IMR-90 (cell line): ENCODE measurements at regions not wholly inside any gene's neighbourhood (a gene's known extent, or its start where the extent isn't known, plus 50 kb on each side); places are given as distances from the start of the nearest gene placed in this dataset.

Experiments
- ATAC-seq: fragments of 200-7000 bp; cut with Tn5 transposase; 2 replicates; pipeline ENCODE4 v1.9.1; 2020; ENCODE audit warnings: low read depth, mild to moderate bottlenecking, moderate library complexity
- BruUV-seq: library from RNA; stranded (reverse); fragments of 400-500 nt; replicated peaks from 2 replicates; lab custom pipeline; 2021; lab: Mats Ljungman, UMichigan
- CTCF ChIA-PET: fragments of 300-600 bp; formaldehyde crosslinking; extraction: SDS; loops from one replicate; lab custom pipeline; 2021; ENCODE audit warnings: antibody characterized with exemption; lab: Yijun Ruan, JAX
- POLR2A ChIA-PET: fragments of 300-600 bp; sonication (Branson Sonifier 250); formaldehyde crosslinking; loops from one replicate; lab custom pipeline; 2022; ENCODE audit warnings: antibody characterized with exemption; ENCODE audit not compliant: unreplicated experiment; lab: Charles Lee
- DNase-seq: peaks from one replicate; pipeline ENCODE4 v3.0.0; 2013
- H2AFZ ChIP-seq: replicated peaks from 2 replicates; pipeline ENCODE3; 2013; ENCODE audit warnings: low read length, mild to moderate bottlenecking; ENCODE audit not compliant: poor library complexity
- H2AK5ac ChIP-seq: 2 replicates; pipeline ENCODE4 v1.6.1; 2013; ENCODE audit warnings: low read depth, low read length, inconsistent platforms
- H2AK9ac ChIP-seq: replicated peaks from 2 replicates; pipeline ENCODE3; 2013; ENCODE audit warnings: mild to moderate bottlenecking, low read depth, low read length, moderate library complexity; ENCODE audit not compliant: poor library complexity
- H2BK120ac ChIP-seq: 2 replicates; pipeline ENCODE4 v1.6.1; 2013; ENCODE audit warnings: low read depth, low read length, inconsistent platforms
- H2BK15ac ChIP-seq: 3 replicates; pipeline ENCODE4 v1.6.1; 2013; ENCODE audit warnings: low read depth, low read length, inconsistent platforms
- H2BK20ac ChIP-seq: 2 replicates; pipeline ENCODE4 v1.6.1; 2013; ENCODE audit warnings: low read depth, mild to moderate bottlenecking, inconsistent platforms, low read length, moderate library complexity
- H2BK5ac ChIP-seq: 2 replicates; pipeline ENCODE4 v1.6.1; 2013; ENCODE audit warnings: mild to moderate bottlenecking, low read depth, low read length, inconsistent platforms; ENCODE audit not compliant: poor library complexity, severe bottlenecking
- H3K14ac ChIP-seq: replicated peaks from 2 replicates; pipeline ENCODE4 v1.6.1; 2013; ENCODE audit warnings: low read depth, low read length, inconsistent platforms
- H3K18ac ChIP-seq: 2 replicates; pipeline ENCODE4 v1.6.1; 2013; ENCODE audit warnings: low read depth, low read length, control low read depth
- H3K23ac ChIP-seq: 2 replicates; pipeline ENCODE4 v1.6.1; 2013; ENCODE audit warnings: low read depth, low read length, inconsistent platforms
- H3K27ac ChIP-seq: 2 replicates; pipeline ENCODE4 v1.5.1; 2013; ENCODE audit warnings: mild to moderate bottlenecking, control low read depth, low read length; ENCODE audit not compliant: insufficient read depth
- H3K27me3 ChIP-seq: 2 replicates; pipeline ENCODE4 v1.6.1; 2013; ENCODE audit warnings: low read length; ENCODE audit not compliant: control insufficient read depth, insufficient read depth
- H3K36me3 ChIP-seq: 2 replicates; pipeline ENCODE4 v1.6.1; 2013; ENCODE audit warnings: low read length, mixed read lengths; ENCODE audit not compliant: control insufficient read depth, insufficient read depth
- H3K4ac ChIP-seq: 2 replicates; pipeline ENCODE4 v1.6.1; 2013; ENCODE audit warnings: low read depth, low read length, inconsistent platforms
- H3K4me1 ChIP-seq: 2 replicates; pipeline ENCODE4 v1.6.1; 2013; ENCODE audit warnings: low read length, mixed read lengths; ENCODE audit not compliant: control insufficient read depth, insufficient read depth
- H3K4me2 ChIP-seq: 2 replicates; pipeline ENCODE4 v1.6.1; 2013; ENCODE audit warnings: low read depth, mild to moderate bottlenecking, control low read depth, low read length, moderate library complexity
- H3K4me3 ChIP-seq: 2 replicates; pipeline ENCODE4 v1.5.1; 2013; ENCODE audit warnings: low read depth, mild to moderate bottlenecking, control low read depth, low read length, moderate library complexity; ENCODE audit not compliant: insufficient read depth
- H3K56ac ChIP-seq: 2 replicates; pipeline ENCODE4 v1.6.1; 2013; ENCODE audit warnings: low read length, inconsistent platforms; ENCODE audit not compliant: insufficient read depth; ENCODE audit errors: extremely low read depth
- H3K79me1 ChIP-seq, 2 experiments: 2 replicates each; pipeline ENCODE4 v1.6.1; 2013; ENCODE audit warnings: low read length in 2 of 2, inconsistent platforms in 1 of 2, low read depth in 1 of 2
- H3K9ac ChIP-seq: 2 replicates; pipeline ENCODE4 v1.6.1; 2013; ENCODE audit warnings: low read depth, low read length, control low read depth
- H3K9me1 ChIP-seq: 2 replicates; pipeline ENCODE4 v1.6.1; 2013; ENCODE audit warnings: low read length, inconsistent platforms; ENCODE audit not compliant: insufficient read depth
- H3K9me3 ChIP-seq: 2 replicates; pipeline ENCODE4 v1.6.1; 2013; ENCODE audit warnings: low read length; ENCODE audit not compliant: control insufficient read depth, insufficient read depth
- H4K20me1 ChIP-seq: 2 replicates; pipeline ENCODE4 v1.6.1; 2013; ENCODE audit warnings: low read length, inconsistent platforms; ENCODE audit not compliant: insufficient read depth
- H4K5ac ChIP-seq: 2 replicates; pipeline ENCODE4 v1.6.1; 2013; ENCODE audit warnings: mild to moderate bottlenecking, low read depth, low read length, control low read depth
- H4K8ac ChIP-seq, 2 experiments: 2 replicates each; pipeline ENCODE4 v1.6.1; 2013; ENCODE audit warnings: low read depth in 2 of 2, low read length in 2 of 2, control low read depth in 1 of 2, inconsistent platforms in 1 of 2
- H4K91ac ChIP-seq: 2 replicates; pipeline ENCODE4 v1.6.1; 2013; ENCODE audit warnings: low read depth, low read length, inconsistent platforms; ENCODE audit not compliant: insufficient read depth
- BHLHE40 ChIP-seq: fragments of 150-350 bp; IDR thresholded peaks from 2 replicates; pipeline ENCODE4 v1.6.1; 2016; ENCODE audit warnings: mild to moderate bottlenecking, low read depth, low read length
- CEBPB ChIP-seq: IDR thresholded peaks from 2 replicates; pipeline ENCODE4 v1.6.1; 2012; ENCODE audit warnings: low read depth, low read length, improper control_type of control experiment
- CHD1 ChIP-seq: IDR thresholded peaks from 2 replicates; pipeline ENCODE4 v1.6.1; 2012; ENCODE audit warnings: low read depth, low read length, improper control_type of control experiment
- FOS ChIP-seq: fragments of 150-350 bp; IDR thresholded peaks from 2 replicates; pipeline ENCODE4 v1.6.1; 2016; ENCODE audit warnings: low read depth, low read length
- MAFK ChIP-seq: IDR thresholded peaks from 2 replicates; pipeline ENCODE4 v1.6.1; 2012; ENCODE audit warnings: low read depth, low read length, improper control_type of control experiment
- MAZ ChIP-seq: IDR thresholded peaks from 2 replicates; pipeline ENCODE4 v1.6.1; 2012; ENCODE audit warnings: low read depth, mild to moderate bottlenecking, low read length, improper control_type of control experiment, moderate library complexity, borderline replicate concordance
- MXI1 ChIP-seq: IDR thresholded peaks from 2 replicates; pipeline ENCODE4 v1.6.1; 2012; ENCODE audit warnings: low read depth, mild to moderate bottlenecking, low read length, moderate library complexity, borderline replicate concordance
- NFE2L2 ChIP-seq: fragments of 150-350 bp; IDR thresholded peaks from 2 replicates; pipeline ENCODE4 v1.6.1; 2016; ENCODE audit warnings: low read depth, mild to moderate bottlenecking, low read length
- POLR2A ChIP-seq: IDR thresholded peaks from 2 replicates; pipeline ENCODE4 v1.6.1; 2012; ENCODE audit warnings: mild to moderate bottlenecking, low read depth, low read length
- RAD21 ChIP-seq: IDR thresholded peaks from 2 replicates; pipeline ENCODE4 v1.6.1; 2012; ENCODE audit warnings: low read length, improper control_type of control experiment
- RCOR1 ChIP-seq: IDR thresholded peaks from 2 replicates; pipeline ENCODE4 v1.6.1; 2012; ENCODE audit warnings: mild to moderate bottlenecking, low read length, improper control_type of control experiment; ENCODE audit not compliant: insufficient replicate concordance
- RFX5 ChIP-seq: IDR thresholded peaks from 2 replicates; pipeline ENCODE4 v1.8.0; 2012; ENCODE audit warnings: low read depth, mild to moderate bottlenecking, low read length, moderate library complexity
- SMC3 ChIP-seq: fragments of 150-350 bp; IDR thresholded peaks from 2 replicates; pipeline ENCODE4 v1.6.1; 2016; ENCODE audit warnings: low read depth, mild to moderate bottlenecking, antibody characterized with exemption, low read length, moderate library complexity
- WGBS, 2 experiments: methylation state at CpG; one replicate each; pipeline versions ENCODE4 v1.1.5 to v1.1.7; 2013; ENCODE audit warnings: missing lambda C conversion rate in 2 of 2; ENCODE audit not compliant: insufficient read length in 1 of 2; ENCODE audit errors: extremely low coverage in 2 of 2; 5-methylcytosine and 5-hydroxymethylcytosine counted together
- dilution Hi-C: fragments of 300-500 bp; cut with HindIII; formaldehyde crosslinking; loops from one replicate; pipeline ENCODE4 v1.14.3; 2018; ENCODE audit warnings: low sequenced_read_pairs; ENCODE audit not compliant: unreplicated experiment
- in situ Hi-C: fragments of 300-500 bp; cut with MboI; formaldehyde crosslinking; loops from 3 replicates; pipeline ENCODE4 v1.14.3; 2019; ENCODE audit warnings: low sequenced_read_pairs, inconsistent platforms, mixed read lengths
- intact Hi-C: fragments of 100-400 bp; cut with micrococcal nuclease; formaldehyde crosslinking; loops from 2 replicates; pipeline ENCODE4 v1.10.0; 2022
- TF ChIP-seq, protein P1 (sequence below): fragments of 150-350 bp; IDR thresholded peaks from 2 replicates; pipeline ENCODE4 v1.6.1; 2016; ENCODE audit warnings: low read depth, mild to moderate bottlenecking, low read length, moderate library complexity, borderline replicate concordance
- TF ChIP-seq, protein P2 (sequence below): conservative IDR thresholded peaks from 2 replicates; pipeline ENCODE4 v1.5.1; 2012; ENCODE audit warnings: mild to moderate bottlenecking, low read depth, low read length, improper control_type of control experiment
- TF ChIP-seq, protein P3 (sequence below): fragments of 150-350 bp; IDR thresholded peaks from 2 replicates; pipeline ENCODE4 v1.6.1; 2017; ENCODE audit warnings: mild to moderate bottlenecking, antibody characterized with exemption, low read length, low read depth

DNA sequence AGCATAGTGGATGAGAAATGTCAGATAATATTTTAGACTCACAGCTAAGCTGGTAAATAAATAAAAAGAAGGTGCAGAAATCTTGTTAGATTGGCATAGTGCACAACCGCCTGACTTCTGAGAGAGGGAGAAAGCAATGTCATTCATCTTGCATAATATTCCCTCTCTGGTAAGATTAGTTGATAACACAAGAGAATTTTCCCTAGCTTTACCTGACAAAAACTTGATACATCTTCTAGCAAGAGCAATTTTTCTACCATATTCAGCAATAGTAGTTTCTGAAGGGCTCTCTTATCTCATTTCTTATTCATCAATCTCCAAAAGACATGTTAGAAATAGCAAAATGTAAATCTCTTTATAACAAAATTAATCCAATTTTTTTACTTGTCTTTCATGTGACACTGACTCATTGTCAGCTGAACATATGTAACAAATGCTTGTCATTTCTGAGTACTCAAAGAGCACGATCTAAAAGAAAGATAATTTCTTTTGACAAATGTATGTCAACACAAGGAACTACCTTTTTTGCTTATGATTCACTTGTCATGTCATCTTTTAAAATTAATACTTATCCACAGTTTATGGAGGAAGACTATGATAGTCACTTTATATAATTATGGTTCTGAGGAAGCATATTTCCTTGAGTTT, 240.0 kb downstream of the ARAP2 start:
- dilution Hi-C loops: no loop called here
- H3K56ac ChIP-seq: no peak overlapping the region
- H3K23ac ChIP-seq: no peak overlapping the region
- H2AK9ac ChIP-seq: no peak overlapping the region
- H3K9ac ChIP-seq: no peak overlapping the region
- no peak overlapping the region for H2BK15ac ChIP-seq
- H3K9me3 ChIP-seq: 0 out of 2 replicates have a peak, but pooled peaks cover 2% of the 10 kb centered on the region
- no peak for DNase-seq
- no peak overlapping the region for H2BK5ac ChIP-seq
- no peak overlapping the region for H4K91ac ChIP-seq
- no peak overlapping the region for H2AFZ ChIP-seq
- no peak overlapping the region for H2AK5ac ChIP-seq
- in situ Hi-C loops: no loop called here
- no peak overlapping the region for H2BK20ac ChIP-seq
- H3K4ac ChIP-seq: no peak overlapping the region
- no peaks in the 10 kb centered on the region for H3K9me1 ChIP-seq
- no peaks in the 10 kb centered on the region for H3K27me3 ChIP-seq
- H3K14ac ChIP-seq: no peak overlapping the region
- ChIA-PET CTCF (no interaction called here), POLR2A (no interaction called here)
- no peaks in the 10 kb centered on the region for H4K20me1 ChIP-seq
- no peaks in the 10 kb centered on the region for H3K79me1 ChIP-seq
- no peak for ATAC-seq
- H2BK120ac ChIP-seq: no peak overlapping the region
- no peak for TF ChIP-seq FOS
- TF ChIP-seq POLR2A: no peak
- no peak for TF ChIP-seq NFE2L2
- no peak for TF ChIP-seq RCOR1
- no peak for TF ChIP-seq MAFK
- no peak for TF ChIP-seq RFX5
- TF ChIP-seq CHD1: no peak
- TF ChIP-seq MXI1: no peak
- no peak for TF ChIP-seq SMC3
- TF ChIP-seq, protein P1, sequence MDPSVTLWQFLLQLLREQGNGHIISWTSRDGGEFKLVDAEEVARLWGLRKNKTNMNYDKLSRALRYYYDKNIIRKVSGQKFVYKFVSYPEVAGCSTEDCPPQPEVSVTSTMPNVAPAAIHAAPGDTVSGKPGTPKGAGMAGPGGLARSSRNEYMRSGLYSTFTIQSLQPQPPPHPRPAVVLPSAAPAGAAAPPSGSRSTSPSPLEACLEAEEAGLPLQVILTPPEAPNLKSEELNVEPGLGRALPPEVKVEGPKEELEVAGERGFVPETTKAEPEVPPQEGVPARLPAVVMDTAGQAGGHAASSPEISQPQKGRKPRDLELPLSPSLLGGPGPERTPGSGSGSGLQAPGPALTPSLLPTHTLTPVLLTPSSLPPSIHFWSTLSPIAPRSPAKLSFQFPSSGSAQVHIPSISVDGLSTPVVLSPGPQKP: no peak
- TF ChIP-seq, protein P2, sequence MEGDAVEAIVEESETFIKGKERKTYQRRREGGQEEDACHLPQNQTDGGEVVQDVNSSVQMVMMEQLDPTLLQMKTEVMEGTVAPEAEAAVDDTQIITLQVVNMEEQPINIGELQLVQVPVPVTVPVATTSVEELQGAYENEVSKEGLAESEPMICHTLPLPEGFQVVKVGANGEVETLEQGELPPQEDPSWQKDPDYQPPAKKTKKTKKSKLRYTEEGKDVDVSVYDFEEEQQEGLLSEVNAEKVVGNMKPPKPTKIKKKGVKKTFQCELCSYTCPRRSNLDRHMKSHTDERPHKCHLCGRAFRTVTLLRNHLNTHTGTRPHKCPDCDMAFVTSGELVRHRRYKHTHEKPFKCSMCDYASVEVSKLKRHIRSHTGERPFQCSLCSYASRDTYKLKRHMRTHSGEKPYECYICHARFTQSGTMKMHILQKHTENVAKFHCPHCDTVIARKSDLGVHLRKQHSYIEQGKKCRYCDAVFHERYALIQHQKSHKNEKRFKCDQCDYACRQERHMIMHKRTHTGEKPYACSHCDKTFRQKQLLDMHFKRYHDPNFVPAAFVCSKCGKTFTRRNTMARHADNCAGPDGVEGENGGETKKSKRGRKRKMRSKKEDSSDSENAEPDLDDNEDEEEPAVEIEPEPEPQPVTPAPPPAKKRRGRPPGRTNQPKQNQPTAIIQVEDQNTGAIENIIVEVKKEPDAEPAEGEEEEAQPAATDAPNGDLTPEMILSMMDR: no peak
- no peak for TF ChIP-seq CEBPB
- TF ChIP-seq MAZ: no peak
- no peak for TF ChIP-seq BHLHE40
- TF ChIP-seq, protein P3, sequence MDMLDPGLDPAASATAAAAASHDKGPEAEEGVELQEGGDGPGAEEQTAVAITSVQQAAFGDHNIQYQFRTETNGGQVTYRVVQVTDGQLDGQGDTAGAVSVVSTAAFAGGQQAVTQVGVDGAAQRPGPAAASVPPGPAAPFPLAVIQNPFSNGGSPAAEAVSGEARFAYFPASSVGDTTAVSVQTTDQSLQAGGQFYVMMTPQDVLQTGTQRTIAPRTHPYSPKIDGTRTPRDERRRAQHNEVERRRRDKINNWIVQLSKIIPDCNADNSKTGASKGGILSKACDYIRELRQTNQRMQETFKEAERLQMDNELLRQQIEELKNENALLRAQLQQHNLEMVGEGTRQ: no peak
- no peak for TF ChIP-seq RAD21
- no peaks in the 10 kb centered on the region for H3K4me1 ChIP-seq
- H3K4me2 ChIP-seq: no peak overlapping the region
- H3K36me3 ChIP-seq: no peaks in the 10 kb centered on the region
- no peak overlapping the region for H4K8ac ChIP-seq
- H3K18ac ChIP-seq: no peak overlapping the region
- no peak overlapping the region for H4K5ac ChIP-seq
- intact Hi-C loops: no loop called here
- no CpG with 5 or more reads among the region's 2 CpGs for WGBS, 2 experiments
- no peak overlapping the region for H3K27ac ChIP-seq
- no peak overlapping the region for H3K4me3 ChIP-seq
- no TSS peak for BruUV-seq
